ENCODE measurements at regions not wholly inside any gene's neighbourhood (a gene's known extent, or its start where the extent isn't known, plus 50 kb on each side); places are given as distances from the start of the nearest gene placed in this dataset.
"Not testable (repeated sequence)": the region's sequence is repeated elsewhere in the genome, so short reads cannot be mapped to it uniquely, and the experiment has no call there.

DNA sequence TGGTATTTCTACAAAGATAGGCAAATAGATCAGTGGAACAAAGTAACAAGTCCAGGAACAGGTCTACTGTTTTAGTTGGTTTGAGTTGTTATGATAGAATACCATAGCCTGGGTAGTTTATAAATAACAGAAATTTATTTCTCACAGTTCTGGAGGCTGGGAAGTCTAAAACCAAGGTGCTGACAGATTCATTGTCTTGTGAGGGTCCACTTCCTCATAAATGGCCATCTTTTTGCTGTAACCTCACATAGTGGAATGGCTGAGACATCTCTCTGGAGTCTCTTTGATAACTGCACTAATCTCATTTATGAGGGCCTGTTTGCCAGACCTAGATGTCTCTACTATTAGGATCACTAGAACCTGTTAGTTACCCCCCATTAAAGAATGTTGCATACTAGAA, 152.3 kb upstream of the MYRIP start:
- no peak for DNase-seq

DNA sequence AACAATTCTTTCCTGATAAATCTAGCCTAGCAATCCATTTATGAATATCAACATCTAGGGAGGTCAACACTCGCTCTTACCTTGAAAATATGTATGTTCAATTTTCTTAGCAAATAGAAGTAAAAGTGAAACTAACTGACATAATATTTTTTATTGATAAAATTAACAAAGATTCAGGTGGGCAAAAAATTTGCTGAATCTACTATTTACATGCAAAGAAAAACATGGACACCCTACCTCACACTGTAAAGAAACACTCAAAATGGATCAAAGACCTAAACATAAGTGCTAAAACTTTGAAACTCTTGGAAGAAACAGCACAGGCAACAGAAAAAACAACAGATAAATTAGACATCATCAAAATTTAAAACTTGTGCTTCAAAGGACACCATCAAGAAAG, 151.6 kb upstream of the MYRIP start:
- no peak for DNase-seq

DNA sequence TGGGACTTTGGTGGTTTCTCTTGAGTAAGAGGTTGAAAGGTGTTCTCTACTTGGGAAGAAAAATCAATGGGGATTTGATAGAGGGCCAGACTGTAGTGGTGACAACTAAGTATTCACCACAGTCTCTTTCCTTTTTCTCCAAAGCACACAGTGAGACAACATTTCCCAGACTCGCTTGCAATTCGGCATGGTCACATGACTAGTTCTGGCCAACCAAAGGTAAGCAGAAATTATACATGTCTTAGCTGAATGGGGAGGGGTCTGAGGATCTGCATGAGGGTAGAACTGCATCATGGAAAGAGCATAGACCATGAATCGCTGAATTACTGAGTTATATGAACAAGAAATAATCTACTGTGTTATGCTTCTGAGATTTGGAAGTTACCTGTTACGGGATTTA, 144.5 kb upstream of the MYRIP start:
- no peak for DNase-seq

DNA sequence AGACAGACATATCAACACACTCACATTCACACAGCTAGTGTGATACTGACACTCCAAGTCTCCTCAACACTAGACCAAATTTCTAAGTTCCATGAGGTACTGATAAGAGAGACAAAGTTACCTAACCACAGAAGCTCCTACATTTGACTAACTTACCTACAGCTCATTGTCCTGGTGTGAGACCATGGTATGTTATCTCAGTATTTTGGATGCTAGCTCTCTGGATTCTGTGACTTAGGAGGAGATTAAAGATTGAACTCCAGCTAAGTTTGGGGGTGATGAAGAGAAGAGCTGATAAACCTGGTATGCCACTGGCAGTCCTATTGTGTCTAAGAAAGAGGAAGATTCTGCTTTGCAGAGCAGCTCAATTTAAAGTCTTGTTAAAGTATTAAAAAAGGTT, 144.0 kb upstream of the MYRIP start:
- DNase-seq, result no peak

DNA sequence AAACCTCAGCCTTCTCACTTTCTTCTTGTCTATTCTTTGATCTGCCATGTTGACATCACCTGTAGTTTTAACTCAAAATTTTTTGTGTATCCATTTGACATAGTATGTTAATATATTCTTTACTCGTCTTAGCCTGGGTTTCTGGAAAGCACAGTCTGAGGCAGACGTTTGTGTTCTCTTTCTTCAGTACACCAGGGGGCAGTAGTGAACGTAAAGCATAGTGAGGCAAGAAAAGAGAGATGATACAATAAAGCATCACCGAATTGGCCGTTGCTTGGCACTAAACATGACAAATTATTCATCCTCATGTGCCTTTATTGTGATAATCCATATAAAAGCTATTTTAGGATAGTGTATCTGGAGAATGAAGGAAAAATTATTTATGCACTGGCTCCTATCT, 141.0 kb upstream of the MYRIP start:
- peak; percentile 3 for DNase-seq

DNA sequence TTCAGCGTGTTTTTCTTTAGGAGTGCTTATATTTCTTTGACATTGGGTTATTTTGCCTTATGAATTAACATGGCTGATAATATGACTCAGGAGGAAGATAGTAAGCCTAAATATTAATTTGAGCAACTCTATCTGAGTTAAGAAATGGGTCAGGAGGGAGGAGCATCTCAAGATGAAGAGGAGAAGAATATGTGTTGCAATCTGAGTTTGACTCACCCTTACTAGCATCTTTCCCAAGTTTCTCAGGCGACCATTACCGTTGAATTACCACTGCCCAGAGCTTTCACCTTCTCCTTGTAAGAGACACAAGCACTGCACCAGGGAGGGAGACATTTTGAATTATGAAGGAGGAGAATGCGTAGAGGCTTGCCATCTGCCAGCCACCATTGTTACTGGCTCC, 138.3 kb upstream of the MYRIP start:
- DNase-seq, result no peak

DNA sequence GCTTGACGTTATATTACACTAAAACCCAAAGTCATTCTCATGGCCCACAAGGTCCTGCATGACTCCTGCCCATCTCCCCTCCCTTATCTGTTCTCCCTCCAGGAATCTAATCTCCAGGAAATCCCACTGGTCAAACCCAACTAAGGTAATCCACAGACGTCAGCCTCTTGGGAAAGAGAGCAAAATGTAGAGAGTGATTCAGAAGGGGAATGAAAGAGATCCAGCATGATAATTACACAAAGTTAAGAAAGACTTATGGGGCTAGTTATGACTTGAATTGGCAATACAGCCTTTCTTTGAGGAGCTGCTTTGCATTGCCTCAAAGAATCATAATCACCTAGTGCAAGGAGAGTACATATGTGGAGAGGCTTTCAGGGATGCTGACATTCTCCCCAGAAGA, 137.8 kb upstream of the MYRIP start:
- no peak for DNase-seq

DNA sequence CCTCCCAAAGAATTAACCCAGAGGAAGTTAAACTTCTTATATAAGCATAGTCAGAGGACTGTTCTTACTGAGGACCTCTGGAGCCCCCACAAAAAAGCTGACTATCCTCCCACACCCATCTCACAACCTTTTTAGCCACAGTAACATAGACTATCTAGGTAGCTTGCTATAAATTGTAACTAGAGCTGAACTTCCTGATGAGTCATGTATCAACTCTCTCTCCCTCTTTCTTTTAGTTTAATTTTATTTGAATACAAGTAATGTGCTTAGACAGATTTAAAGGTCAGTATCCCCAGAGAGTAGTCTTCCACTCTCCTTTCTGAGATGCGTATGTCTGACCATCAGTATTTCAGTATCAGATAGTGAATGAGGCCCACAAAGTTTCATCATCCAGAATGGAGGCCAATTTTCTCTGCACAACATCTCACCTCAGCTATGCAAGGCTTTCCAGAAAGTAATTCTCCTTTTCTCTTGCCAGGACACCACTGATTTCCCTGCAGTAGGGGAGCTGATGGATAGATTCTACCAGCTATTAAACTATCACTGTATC, 104.0 kb upstream of the MYRIP start:
- DNase-seq, result no peak

DNA sequence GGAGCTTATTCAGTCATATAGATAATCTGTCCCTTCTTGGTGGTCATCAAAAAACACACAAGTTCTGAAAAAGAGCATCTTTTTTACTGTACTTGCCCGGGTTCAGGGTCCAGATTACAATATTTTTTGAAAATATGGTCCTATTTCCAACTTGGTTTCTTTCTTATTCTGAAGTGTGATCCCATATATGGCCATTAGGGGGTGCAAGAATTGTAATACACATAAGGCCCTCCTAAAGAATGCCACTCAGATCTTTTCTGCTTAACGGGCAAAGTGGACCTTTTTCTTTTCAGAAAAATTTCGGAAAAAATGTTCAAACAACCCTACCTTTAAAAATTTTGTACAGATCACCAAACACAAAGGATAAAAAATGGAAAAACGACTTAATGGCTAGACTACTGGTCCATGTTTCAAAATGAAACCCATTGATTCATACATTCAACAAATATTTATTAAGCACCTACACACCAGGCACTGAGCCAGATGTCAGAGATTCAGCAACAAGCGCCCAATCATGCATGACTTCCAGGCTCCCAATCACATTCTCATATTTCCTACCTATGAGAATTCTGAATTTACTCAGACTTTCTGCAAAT, 102.0 kb upstream of the MYRIP start:
- no peak for DNase-seq

DNA sequence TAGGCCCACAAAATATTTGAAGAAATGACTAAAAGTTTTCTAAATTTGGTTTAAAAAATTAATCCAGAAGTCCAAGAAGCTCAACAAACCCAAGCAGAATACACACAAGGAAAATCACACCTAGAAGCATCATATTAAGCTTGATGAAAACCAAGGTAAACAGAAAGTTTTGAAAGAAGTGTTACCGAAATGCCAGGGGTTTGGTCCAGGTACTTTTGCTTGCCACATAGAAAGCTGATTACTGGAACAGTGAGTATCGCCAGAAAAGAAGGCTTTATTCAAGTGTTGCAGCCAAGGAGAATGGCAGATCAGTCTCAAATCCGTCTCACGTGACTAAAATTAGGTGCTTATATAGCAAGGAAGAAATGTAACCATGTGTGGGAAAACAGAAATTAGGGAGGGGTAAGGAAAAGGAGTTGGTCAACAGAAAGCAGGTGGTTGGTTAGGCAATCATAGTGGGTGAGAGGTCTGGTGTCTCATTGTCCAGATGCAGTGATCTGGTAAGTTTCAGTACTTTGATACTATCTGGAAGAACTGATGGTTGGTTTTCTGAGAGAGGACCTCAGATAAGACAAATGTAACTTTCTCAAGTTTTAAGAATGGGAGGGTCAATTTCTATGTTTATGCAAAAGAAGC, 96.9 kb upstream of the MYRIP start:
- DNase-seq, result no peak

DNA sequence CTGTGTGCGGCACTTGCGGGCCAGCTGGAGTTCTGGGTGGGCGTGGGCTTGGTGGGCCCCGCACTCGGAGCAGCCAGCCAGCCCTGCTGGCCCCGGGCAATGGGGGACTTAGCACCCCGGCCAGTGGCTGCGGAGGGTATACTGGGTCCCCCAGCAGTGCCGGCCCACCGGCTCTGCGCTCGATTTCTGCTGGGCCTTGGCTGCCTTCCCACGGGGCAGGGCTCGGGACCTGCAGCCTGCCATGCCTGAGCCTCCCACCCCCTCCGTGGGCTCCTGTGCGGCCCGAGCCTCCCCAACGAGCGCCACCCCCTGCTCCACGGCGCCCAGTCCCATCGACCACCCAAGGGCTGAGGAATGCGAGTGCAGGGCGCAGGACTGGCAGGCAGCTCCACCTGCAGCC, 96.1 kb upstream of the MYRIP start:
- not testable (repeated sequence) for DNase-seq

DNA sequence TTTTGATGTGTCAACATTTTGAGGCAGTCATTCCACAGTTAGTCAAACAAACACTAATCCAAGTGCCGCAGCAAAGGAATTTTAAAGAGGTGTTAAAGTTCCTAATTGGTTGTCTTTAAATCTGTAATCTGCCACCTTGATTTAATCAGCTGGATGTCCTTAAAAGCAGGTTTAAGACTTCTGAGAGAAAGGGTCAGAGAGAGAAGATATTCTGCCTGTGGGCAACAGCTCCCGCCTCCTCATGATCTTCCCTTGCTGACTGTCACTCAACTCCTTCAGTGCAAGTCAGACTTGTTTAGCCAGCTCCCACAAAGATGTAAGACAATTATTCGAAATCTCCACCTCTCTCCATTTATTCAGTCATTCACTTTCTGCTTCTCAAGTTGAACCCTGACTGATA, 92.6 kb upstream of the MYRIP start:
- no peak for DNase-seq

DNA sequence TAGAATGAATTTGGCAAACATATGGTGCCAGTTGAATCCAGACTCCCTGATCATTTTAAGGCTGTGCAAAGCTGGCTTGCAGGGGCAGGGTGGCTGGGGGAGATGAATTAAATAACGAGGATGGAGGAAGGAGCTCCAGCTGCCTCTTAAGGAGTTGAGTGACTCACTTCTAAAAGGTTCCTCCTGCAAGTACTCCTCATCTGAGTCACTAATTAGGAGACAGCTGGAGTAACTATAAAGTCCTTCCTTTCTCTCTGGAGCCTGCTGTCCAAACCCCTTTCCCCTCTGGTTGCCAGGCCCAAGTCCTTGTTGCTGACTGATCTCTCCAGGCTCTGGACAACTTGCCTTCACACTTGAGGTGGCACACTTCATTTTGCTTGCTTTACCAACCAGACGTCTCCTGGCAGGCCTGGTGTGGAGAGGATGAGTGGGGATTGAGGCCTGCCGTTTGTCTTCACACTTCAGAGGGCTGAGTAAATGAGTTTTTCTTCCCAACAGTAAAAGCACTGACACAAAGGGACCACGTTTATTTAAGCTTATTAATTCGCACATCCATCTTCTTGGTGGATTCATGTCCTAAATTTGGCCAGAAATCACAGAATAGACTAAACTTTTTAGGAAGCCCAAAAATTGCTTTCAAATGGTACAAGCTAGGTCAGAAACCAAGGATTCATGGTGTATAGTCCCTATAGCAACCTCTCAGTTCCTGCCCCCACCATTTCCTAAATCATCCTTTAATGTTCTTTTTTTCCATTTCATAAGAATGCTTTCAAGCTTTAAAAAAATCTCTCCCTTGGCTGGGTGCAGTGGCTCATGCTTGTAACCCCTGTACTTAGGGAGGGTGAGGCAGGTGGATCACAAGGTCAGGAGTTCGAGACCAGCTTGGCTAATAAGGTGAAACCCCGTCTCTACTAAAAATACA, 90.5 kb upstream of the MYRIP start:
- DNase-seq, result no peak

DNA sequence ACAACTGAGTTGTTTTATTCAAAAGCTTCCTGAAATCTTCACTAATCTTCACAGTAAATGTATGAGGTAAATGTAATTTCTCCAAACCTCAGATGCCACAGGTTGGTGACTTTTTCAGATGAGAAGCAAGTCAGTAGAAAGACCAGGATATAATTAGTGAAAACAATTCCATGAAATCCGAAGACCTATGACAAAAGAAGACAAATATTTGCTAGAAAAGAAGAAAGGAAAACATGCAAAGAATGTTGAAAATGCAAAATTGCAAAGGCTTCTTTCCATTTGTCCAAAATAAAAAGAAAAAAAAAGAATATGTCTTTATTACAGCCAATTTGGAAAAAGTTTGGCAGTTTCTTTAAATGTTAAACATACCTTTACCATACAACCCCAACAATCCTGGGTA, 88.3 kb upstream of the MYRIP start:
- DNase-seq, result no peak

DNA sequence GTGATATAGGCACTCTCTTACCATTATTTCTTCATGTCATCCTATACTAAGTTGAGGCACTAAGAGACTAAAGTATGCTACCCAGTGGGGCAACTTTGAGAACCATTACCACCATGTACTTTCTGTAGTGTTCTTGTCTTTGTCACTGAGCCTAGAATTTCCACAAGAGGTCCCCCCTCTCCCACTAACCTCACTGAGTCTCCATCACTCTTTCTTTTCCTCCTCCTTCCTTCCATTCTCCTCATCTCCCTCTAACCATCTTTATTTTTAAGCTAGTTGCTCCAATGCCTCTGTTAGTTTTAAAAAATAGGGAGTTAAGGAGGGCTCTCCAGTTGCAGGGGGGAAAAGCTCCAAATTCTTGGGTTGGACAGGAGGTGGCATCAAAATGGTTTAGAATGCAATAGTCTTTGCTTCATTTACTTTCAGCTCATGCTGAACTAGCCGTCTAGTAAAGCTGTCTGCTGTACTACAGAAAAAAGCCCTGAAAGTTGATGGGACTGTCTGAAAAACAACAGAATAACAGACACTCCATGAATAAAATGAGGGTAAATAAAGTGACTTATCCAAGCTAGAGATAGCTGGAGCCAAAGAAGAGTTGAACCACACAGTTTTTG, 85.1 kb upstream of the MYRIP start:
- DNase-seq, result no peak

DNA sequence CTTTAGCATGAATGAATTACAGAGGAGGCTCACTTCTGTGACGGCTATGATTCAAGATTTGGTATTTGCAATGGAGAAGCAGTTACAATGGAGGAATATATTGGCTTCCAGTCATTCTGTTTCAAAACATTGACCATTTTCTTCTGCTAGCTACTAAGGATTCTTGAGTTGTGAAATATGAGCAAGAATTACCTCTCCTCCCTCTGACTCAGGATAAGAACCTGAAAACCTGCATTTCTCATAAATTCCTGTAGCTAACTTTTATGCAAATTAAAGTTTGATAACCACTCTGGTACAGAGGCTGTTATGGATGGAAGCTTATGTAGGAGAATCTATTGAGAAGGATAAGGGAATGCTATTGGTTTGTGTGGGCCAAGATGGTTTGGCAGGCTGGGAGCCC, 84.1 kb upstream of the MYRIP start:
- no peak for DNase-seq

DNA sequence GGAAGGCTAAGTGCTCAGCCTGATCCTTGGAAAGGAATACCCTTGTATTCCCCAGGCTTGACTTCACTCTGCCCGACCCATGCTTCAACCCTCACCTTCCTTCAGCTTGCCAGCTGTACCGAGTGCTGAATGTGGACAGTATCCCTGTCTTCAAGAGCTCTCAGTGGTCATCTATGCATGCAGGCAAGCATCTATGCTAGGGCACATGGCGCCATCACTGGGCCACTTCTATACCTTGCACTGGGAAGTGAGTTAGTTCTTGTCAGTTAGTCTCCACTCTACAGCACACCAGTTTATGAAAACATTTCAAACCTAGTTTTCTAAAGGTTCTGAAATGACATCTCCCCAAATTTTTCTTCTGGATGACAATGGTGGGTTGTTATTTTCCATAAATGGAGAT, 82.0 kb upstream of the MYRIP start:
- no peak for DNase-seq

DNA sequence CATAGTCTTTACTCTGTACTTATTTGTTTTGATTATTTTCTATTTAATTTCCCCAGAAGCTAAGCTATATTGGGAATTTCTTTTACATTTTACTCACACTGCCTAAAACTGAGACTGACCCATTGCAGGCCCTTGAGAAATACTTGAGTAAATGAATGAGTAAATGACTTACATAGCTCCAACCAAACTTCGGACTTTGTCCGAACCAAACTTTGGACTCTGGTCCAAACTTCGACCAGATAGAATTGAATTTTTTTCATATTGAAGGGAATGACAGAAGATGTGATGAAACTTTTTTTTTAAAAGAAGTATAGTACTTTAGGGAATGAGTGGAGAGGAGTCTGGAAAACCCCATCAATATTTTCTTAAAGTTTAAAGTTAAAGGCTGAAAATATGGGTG, 75.6 kb upstream of the MYRIP start:
- DNase-seq, result no peak

DNA sequence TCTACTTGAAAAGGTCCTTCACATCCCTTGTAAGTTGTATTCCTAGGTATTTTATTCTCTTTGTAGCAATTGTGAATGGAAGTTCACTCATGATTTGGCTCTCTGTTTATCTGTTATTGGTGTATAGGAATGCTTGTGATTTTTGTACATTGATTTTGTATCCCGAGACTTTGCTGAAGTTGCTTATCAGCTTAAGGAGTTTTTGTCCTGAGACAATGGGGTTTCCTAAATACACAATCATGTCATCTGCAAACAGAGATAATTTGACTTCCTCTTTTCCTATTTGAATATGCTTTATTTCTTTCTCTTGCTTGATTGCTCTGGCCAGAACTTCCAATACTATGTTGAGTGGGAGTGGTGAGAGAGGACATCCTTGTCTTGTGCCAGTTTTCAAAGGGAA, 69.8 kb upstream of the MYRIP start:
- not testable (repeated sequence) for DNase-seq

DNA sequence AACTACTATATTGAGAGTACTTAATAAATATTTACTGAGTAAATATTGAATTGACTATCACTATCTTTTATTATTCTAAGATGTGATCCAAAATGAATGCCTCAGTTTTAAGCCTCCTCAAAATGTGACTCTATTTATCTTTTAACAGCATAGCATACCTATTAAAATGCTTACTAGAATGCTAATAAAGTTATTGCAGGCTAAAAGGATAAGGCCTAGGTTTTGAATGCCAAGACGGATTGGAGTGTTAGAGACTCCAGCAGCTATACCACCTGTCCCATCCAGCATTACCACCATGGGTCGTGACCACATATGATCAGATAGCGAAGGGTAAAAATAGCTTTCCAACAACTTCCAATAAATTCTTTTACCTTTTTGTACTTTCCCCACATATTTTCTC, 64.7 kb upstream of the MYRIP start:
- no peak for DNase-seq

DNA sequence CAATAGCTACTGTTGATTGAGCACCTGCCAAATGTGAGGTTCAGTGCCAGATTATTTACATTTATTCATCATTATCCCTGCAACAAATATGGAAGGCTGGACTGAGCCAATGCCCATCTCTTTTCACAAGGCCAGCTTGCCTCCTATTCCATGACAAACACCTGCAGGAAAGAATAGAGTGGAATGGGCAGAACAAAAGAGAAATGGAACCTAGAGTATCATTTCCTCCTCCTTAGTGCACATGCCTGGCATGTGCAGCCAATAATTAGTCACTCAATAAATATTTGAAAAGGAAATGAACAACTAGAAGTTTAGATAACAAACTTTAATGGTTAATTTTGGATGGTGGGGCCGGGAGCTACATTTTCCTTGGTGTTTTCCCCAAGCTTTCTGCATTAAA, 61.4 kb upstream of the MYRIP start:
- DNase-seq, result no peak

DNA sequence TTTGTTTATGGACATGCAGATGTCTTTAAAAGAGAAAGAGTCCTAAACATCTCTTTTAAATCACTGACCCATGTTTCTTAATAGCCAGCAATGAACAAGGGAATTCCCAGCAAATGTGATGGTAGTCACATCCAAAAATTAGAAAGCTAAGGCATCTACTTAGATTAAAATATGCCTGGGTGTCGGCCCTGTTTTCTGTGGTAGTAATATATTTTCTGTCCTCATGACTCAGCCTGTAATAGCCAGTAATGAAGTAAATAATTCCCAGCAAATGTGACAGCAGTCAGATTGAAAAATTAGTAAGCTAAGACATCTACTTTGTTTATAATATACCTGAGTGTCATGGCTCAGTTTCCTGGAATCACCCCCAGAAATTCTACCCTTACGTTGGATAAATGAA, 60.6 kb upstream of the MYRIP start:
- no peak for DNase-seq

DNA sequence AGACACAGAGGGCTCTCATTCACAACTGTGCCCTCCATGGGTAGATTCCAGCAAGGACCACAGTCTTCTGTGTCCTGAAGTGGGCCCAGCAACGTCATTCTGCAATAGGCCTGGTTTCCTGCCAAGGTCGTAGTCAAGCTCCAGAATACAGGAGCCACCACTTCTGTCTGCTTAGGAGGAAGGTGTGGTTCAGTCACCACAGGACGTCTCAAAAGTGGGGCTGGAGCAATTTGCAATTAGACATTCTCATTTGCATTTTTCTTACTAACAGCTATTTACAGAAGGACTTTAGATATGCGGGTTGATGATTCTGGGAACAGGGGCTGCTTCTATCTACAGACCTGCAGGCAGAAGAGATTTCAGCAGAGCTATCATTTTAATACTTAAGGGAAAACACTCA, 58.7 kb upstream of the MYRIP start:
- no peak for DNase-seq

DNA sequence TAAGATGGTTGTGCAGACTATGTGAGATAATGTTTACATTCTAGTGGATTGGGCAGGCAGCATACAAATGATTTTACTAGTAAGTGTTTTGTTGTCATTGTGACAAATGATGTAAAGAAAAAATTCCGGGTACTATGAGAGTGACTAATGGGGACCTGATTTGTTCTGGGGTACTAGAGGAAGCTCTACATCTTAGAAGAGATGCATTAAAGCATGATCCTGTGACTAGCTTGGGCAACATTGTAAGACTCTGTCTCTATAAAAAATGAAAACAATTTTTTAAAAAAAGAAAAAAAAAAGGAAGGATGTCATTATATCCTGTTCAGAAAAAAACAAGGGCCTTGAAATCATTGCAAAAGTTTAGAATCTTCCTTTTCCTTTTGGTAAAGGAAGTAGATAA, 58.1 kb upstream of the MYRIP start:
- no peak for DNase-seq

All from stimulated activated CD4-positive, alpha-beta T cell treated with anti-CD3 and anti-CD28 coated beads, Interleukin-15, amount 100 ng/mL, for 24 hours (primary cell).